ENCODE measurements at regions not wholly inside any gene's neighbourhood (a gene's known extent, or its start where the extent isn't known, plus 50 kb on each side); places are given as distances from the start of the nearest gene placed in this dataset.

GRCh38 chr13:34129436-34129835 is 311.5 kb downstream of the RFC3 start:
- FAIRE-seq, result no peak

- no peak for FAIRE-seq
Measured at GRCh38 chr13:34137200-34137599, 319.3 kb downstream of the RFC3 start.

GRCh38 chr13:34139660-34140227 is 321.8 kb downstream of the RFC3 start:
- FAIRE-seq, result no peak

- no peak for FAIRE-seq
Measured at GRCh38 chr13:34143637-34144036, 325.7 kb downstream of the RFC3 start.

GRCh38 chr13:34144142-34144541 is 326.2 kb downstream of the RFC3 start:
- no peak for FAIRE-seq

GRCh38 chr13:34145061-34145460 is 327.1 kb downstream of the RFC3 start:
- FAIRE-seq, result no peak

- FAIRE-seq, result no peak
Measured at GRCh38 chr13:34148359-34148758, 330.4 kb downstream of the RFC3 start.

GRCh38 chr13:34151885-34152284 is 333.9 kb downstream of the RFC3 start:
- FAIRE-seq, result no peak

- FAIRE-seq, result no peak
Measured at GRCh38 chr13:34152409-34152808, 334.5 kb downstream of the RFC3 start.

GRCh38 chr13:34152996-34153395 is 335.0 kb downstream of the RFC3 start:
- no peak for FAIRE-seq

GRCh38 chr13:34153428-34154180 is 335.7 kb downstream of the RFC3 start:
- FAIRE-seq, result no peak

- FAIRE-seq, result no peak
Measured at GRCh38 chr13:34155931-34156607, 338.1 kb downstream of the RFC3 start.

- FAIRE-seq, result no peak
Measured at GRCh38 chr13:34156841-34157365, 339.0 kb downstream of the RFC3 start.

GRCh38 chr13:34159946-34160345 is 342.0 kb downstream of the RFC3 start:
- no peak for FAIRE-seq

GRCh38 chr13:34161931-34162543 is 344.1 kb downstream of the RFC3 start:
- FAIRE-seq, result no peak

- FAIRE-seq, result no peak
Measured at GRCh38 chr13:34162544-34162933, 344.6 kb downstream of the RFC3 start.

- no peak for FAIRE-seq
Measured at GRCh38 chr13:34164582-34164981, 346.6 kb downstream of the RFC3 start.

GRCh38 chr13:34165158-34165557 is 347.2 kb downstream of the RFC3 start:
- no peak for FAIRE-seq

GRCh38 chr13:34166406-34166805 is 348.5 kb downstream of the RFC3 start:
- no peak for FAIRE-seq

- FAIRE-seq, result no peak
Measured at GRCh38 chr13:34167347-34167746, 349.4 kb downstream of the RFC3 start.

GRCh38 chr13:34172048-34172447 is 354.1 kb downstream of the RFC3 start:
- no peak for FAIRE-seq

- no peak for FAIRE-seq
Measured at GRCh38 chr13:34174671-34175145, 356.8 kb downstream of the RFC3 start.

- FAIRE-seq, result no peak
Measured at GRCh38 chr13:34175551-34175950, 357.6 kb downstream of the RFC3 start.
